Prostate gland (tissue), 2 donors: ENCODE measurements at regions not wholly inside any gene's neighbourhood (a gene's known extent, or its start where the extent isn't known, plus 50 kb on each side); places are given as distances from the start of the nearest gene placed in this dataset.

Experiments
- CTCF ChIP-seq, 4 experiments: fragments of 200-600 bp in 2 of 4; fragments of 450-650 bp in 2 of 4; sonication (generic) in 2 of 4; IDR thresholded peaks; 1 replicate in 3 of 4; 2 replicates in 1 of 4; pipeline ENCODE4 v1.5.1; 2016 to 2019; ENCODE audit warnings: antibody characterized with exemption in 4 of 4, mild to moderate bottlenecking in 2 of 4, moderate library complexity in 2 of 4
- POLR2AphosphoS5 ChIP-seq: sonication (generic); formaldehyde crosslinking; IDR thresholded peaks from one replicate; pipeline ENCODE4 v1.6.1; 2017; ENCODE audit warnings: antibody characterized with exemption

GRCh38 chr6:90668141-90668540 lies 81.3 kb upstream of the MAP3K7 start:
- TF ChIP-seq POLR2AphosphoS5 (no peak), CTCF (IDR thresholded peaks at IDR 0.05) (no peak)
